ENCODE measurements at regions not wholly inside any gene's neighbourhood (a gene's known extent, or its start where the extent isn't known, plus 50 kb on each side); places are given as distances from the start of the nearest gene placed in this dataset.

- no peak for DNase-seq
Observed at GRCh38 chr1:30329802-30330557, 393.4 kb downstream of the MATN1 start.

GRCh38 chr1:30329263-30329753 is 394.1 kb downstream of the MATN1 start:
- DNase-seq = no peak

- DNase-seq = no peak
Observed at GRCh38 chr1:30328401-30329262, 394.8 kb downstream of the MATN1 start.

GRCh38 chr1:30328100-30328370 is 395.4 kb downstream of the MATN1 start:
- no peak for DNase-seq

- DNase-seq = no peak
Observed at GRCh38 chr1:30327370-30328099, 395.9 kb downstream of the MATN1 start.

GRCh38 chr1:30325999-30326398 is 397.4 kb downstream of the MATN1 start:
- no peak for DNase-seq

GRCh38 chr1:30325085-30325935 is 398.1 kb downstream of the MATN1 start:
- DNase-seq = no peak

- DNase-seq = no peak
Observed at GRCh38 chr1:30324251-30325084, 398.9 kb downstream of the MATN1 start.

- DNase-seq = no peak
Observed at GRCh38 chr1:30323841-30324240, 399.5 kb downstream of the MATN1 start.

- DNase-seq = no peak
Observed at GRCh38 chr1:30323352-30323751, 400.0 kb downstream of the MATN1 start.

GRCh38 chr1:30322859-30323257 is 400.5 kb downstream of the MATN1 start:
- DNase-seq = no peak

GRCh38 chr1:30321996-30322858 is 401.2 kb downstream of the MATN1 start:
- DNase-seq = no peak

GRCh38 chr1:30321246-30321910 is 402.0 kb downstream of the MATN1 start:
- DNase-seq = no peak

GRCh38 chr1:30320581-30320890 is 402.8 kb downstream of the MATN1 start:
- no peak for DNase-seq

GRCh38 chr1:30319765-30320580 is 403.4 kb downstream of the MATN1 start:
- no peak for DNase-seq

- no peak for DNase-seq
Observed at GRCh38 chr1:30318864-30319718, 404.3 kb downstream of the MATN1 start.

- DNase-seq = no peak
Observed at GRCh38 chr1:30318413-30318812, 405.0 kb downstream of the MATN1 start.

GRCh38 chr1:30317921-30318320 is 405.5 kb downstream of the MATN1 start:
- no peak for DNase-seq

All from skin of body (tissue), 1 donor.